NCI-H345 (cell line): ENCODE measurements at regions not wholly inside any gene's neighbourhood (a gene's known extent, or its start where the extent isn't known, plus 50 kb on each side); places are given as distances from the start of the nearest gene placed in this dataset.

Experiments
- DNase-seq: peaks from one replicate; lab custom pipeline; 2025; lab: John Stamatoyannopoulos, UW

- no peak for DNase-seq
These were observed 189.8 kb downstream of the TMX3 start for GRCh38 chr18:68525091-68525490.

- no peak for DNase-seq
These were observed 194.4 kb downstream of the TMX3 start for GRCh38 chr18:68520406-68521075.

- no peak for DNase-seq
These were observed 195.6 kb downstream of the TMX3 start for GRCh38 chr18:68519336-68519735.

GRCh38 chr18:68509902-68510301 is 205.0 kb downstream of the TMX3 start:
- DNase-seq: no peak

- DNase-seq: no peak
These were observed 207.1 kb downstream of the TMX3 start for GRCh38 chr18:68507781-68508180.

- no peak for DNase-seq
These were observed 209.7 kb downstream of the TMX3 start for GRCh38 chr18:68505178-68505574.

GRCh38 chr18:68504441-68505177 is 210.3 kb downstream of the TMX3 start:
- no peak for DNase-seq

GRCh38 chr18:68500556-68500955 is 214.4 kb downstream of the TMX3 start:
- DNase-seq: no peak

- DNase-seq: no peak
These were observed 215.8 kb downstream of the TMX3 start for GRCh38 chr18:68499141-68499540.

- no peak for DNase-seq
These were observed 216.3 kb downstream of the TMX3 start for GRCh38 chr18:68498636-68499035.

GRCh38 chr18:68498185-68498584 is 216.7 kb downstream of the TMX3 start:
- no peak for DNase-seq

- no peak for DNase-seq
These were observed 219.9 kb downstream of the TMX3 start for GRCh38 chr18:68494802-68495581.

GRCh38 chr18:68489013-68489792 is 225.7 kb downstream of the TMX3 start:
- no peak for DNase-seq

GRCh38 chr18:68484241-68484640 is 230.7 kb downstream of the TMX3 start:
- no peak for DNase-seq

- no peak for DNase-seq
These were observed 232.1 kb downstream of the TMX3 start for GRCh38 chr18:68482815-68483214.

GRCh38 chr18:68480196-68480595 is 234.7 kb downstream of the TMX3 start:
- DNase-seq: no peak

GRCh38 chr18:68478246-68478645 is 236.7 kb downstream of the TMX3 start:
- no peak for DNase-seq

GRCh38 chr18:68475883-68476282 is 239.0 kb downstream of the TMX3 start:
- no peak for DNase-seq

GRCh38 chr18:68472701-68473295 is 242.1 kb downstream of the TMX3 start:
- DNase-seq: no peak

GRCh38 chr18:68469049-68469625 is 245.8 kb downstream of the TMX3 start:
- DNase-seq: no peak

GRCh38 chr18:68467957-68468356 is 247.0 kb downstream of the TMX3 start:
- no peak for DNase-seq
